ENCODE measurements at regions not wholly inside any gene's neighbourhood (a gene's known extent, or its start where the extent isn't known, plus 50 kb on each side); places are given as distances from the start of the nearest gene placed in this dataset.

DNA sequence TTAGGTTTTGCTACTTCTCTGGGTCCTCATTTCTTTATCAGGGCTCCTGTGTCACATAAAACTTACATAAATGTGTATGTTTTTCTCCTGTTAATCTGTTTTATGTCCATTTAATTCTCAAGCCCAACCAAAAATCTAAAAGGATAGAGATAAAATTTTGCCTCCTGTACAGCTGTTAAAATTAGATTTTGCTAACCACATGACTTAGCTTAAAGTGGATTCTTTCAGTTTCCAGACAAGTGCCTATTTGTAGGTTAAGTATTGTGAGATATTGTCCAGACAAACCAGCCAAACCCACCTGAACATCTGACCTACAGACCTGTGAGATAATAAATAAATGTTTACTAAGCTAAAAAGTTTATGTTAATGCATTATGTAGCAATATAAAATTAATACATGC lies 465.5 kb downstream of the SI start:
- TF ChIP-seq, protein P1, sequence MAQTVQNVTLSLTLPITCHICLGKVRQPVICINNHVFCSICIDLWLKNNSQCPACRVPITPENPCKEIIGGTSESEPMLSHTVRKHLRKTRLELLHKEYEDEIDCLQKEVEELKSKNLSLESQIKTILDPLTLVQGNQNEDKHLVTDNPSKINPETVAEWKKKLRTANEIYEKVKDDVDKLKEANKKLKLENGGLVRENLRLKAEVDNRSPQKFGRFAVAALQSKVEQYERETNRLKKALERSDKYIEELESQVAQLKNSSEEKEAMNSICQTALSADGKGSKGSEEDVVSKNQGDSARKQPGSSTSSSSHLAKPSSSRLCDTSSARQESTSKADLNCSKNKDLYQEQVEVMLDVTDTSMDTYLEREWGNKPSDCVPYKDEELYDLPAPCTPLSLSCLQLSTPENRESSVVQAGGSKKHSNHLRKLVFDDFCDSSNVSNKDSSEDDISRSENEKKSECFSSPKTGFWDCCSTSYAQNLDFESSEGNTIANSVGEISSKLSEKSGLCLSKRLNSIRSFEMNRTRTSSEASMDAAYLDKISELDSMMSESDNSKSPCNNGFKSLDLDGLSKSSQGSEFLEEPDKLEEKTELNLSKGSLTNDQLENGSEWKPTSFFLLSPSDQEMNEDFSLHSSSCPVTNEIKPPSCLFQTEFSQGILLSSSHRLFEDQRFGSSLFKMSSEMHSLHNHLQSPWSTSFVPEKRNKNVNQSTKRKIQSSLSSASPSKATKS (CRISPR knock-in tag; IDR thresholded peaks at IDR 0.05) = no peak
- TF ChIP-seq, protein P2, sequence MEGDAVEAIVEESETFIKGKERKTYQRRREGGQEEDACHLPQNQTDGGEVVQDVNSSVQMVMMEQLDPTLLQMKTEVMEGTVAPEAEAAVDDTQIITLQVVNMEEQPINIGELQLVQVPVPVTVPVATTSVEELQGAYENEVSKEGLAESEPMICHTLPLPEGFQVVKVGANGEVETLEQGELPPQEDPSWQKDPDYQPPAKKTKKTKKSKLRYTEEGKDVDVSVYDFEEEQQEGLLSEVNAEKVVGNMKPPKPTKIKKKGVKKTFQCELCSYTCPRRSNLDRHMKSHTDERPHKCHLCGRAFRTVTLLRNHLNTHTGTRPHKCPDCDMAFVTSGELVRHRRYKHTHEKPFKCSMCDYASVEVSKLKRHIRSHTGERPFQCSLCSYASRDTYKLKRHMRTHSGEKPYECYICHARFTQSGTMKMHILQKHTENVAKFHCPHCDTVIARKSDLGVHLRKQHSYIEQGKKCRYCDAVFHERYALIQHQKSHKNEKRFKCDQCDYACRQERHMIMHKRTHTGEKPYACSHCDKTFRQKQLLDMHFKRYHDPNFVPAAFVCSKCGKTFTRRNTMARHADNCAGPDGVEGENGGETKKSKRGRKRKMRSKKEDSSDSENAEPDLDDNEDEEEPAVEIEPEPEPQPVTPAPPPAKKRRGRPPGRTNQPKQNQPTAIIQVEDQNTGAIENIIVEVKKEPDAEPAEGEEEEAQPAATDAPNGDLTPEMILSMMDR (IDR thresholded peaks at IDR 0.05 in 2 of 3, conservative IDR thresholded peaks at IDR 0.05 in 1 of 3; ENCODE audit: insufficient read depth in 2 of 3, low read depth in 1 of 3, low read length in 3 of 3) = no peak
- TF ChIP-seq KDM4B (IDR thresholded peaks at IDR 0.05; ENCODE audit: borderline replicate concordance in 2 of 2, low read depth in 1 of 2) (no peak), BDP1 (IDR thresholded peaks at IDR 0.05; ENCODE audit: insufficient read depth, insufficient read length) (no peak), MECOM (CRISPR knock-in tag; IDR thresholded peaks at IDR 0.05) (no peak), MYNN (IDR thresholded peaks at IDR 0.05) (no peak), MYNN (CRISPR knock-in tag; IDR thresholded peaks at IDR 0.05) (no peak), EZH2 (IDR thresholded peaks at IDR 0.05; ENCODE audit: borderline replicate concordance, low read depth, low read length) (no peak), NR2C2 (CRISPR knock-in tag; IDR thresholded peaks at IDR 0.05) (no peak), NR2C2 (tag; IDR thresholded peaks at IDR 0.05) (no peak), ZNF23 (CRISPR knock-in tag; IDR thresholded peaks at IDR 0.05) (no peak)
- TF ChIP-seq, protein P3, sequence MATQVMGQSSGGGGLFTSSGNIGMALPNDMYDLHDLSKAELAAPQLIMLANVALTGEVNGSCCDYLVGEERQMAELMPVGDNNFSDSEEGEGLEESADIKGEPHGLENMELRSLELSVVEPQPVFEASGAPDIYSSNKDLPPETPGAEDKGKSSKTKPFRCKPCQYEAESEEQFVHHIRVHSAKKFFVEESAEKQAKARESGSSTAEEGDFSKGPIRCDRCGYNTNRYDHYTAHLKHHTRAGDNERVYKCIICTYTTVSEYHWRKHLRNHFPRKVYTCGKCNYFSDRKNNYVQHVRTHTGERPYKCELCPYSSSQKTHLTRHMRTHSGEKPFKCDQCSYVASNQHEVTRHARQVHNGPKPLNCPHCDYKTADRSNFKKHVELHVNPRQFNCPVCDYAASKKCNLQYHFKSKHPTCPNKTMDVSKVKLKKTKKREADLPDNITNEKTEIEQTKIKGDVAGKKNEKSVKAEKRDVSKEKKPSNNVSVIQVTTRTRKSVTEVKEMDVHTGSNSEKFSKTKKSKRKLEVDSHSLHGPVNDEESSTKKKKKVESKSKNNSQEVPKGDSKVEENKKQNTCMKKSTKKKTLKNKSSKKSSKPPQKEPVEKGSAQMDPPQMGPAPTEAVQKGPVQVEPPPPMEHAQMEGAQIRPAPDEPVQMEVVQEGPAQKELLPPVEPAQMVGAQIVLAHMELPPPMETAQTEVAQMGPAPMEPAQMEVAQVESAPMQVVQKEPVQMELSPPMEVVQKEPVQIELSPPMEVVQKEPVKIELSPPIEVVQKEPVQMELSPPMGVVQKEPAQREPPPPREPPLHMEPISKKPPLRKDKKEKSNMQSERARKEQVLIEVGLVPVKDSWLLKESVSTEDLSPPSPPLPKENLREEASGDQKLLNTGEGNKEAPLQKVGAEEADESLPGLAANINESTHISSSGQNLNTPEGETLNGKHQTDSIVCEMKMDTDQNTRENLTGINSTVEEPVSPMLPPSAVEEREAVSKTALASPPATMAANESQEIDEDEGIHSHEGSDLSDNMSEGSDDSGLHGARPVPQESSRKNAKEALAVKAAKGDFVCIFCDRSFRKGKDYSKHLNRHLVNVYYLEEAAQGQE (IDR thresholded peaks at IDR 0.05; ENCODE audit: borderline replicate concordance) = no peak
- TF ChIP-seq, protein P3 (CRISPR knock-in tag; IDR thresholded peaks at IDR 0.05; ENCODE audit: low read depth) = no peak
